Activated naive CD4-positive, alpha-beta T cell treated with anti-CD3 and anti-CD28 coated beads, Interleukin-2, amount 50 U/mL, for 16 hours (primary cell): ENCODE measurements at regions not wholly inside any gene's neighbourhood (a gene's known extent, or its start where the extent isn't known, plus 50 kb on each side); places are given as distances from the start of the nearest gene placed in this dataset.
"Not testable (repeated sequence)": the region's sequence is repeated elsewhere in the genome, so short reads cannot be mapped to it uniquely, and the experiment has no call there.

Experiments used
- DNase-seq: peaks from one replicate; pipeline ENCODE4 v3.0.0-alpha.2; 2020

DNA sequence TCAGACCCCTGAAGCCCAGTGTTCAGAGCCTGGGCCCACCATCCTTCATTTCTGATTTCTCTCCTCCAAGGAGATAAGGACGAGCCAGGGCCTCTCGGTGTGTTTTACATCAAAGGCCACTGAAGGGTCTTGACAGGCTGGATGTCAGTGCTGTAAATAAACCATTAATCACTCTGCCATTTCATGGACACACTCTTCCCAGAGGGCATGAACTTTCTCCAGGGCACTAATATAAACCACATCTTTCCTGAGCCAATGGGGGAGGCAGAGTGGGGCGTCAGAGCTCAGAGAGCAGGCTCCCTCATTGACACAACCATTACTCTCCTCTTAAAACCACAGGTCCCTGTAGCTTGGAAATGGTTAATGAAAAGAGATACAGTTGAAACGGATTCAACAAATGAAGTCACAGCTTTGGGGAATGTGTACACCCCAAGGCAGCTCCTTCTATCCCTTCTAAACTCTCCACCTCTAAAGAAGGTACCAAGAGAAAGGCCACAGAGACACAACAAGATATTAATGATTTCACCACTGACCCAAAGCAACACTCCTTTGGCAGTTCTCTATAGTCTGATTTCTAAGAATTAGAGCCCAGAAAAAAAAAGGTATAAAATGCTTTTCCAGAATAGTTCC, 200.6 kb downstream of the CHIC2 start:
- no peak for DNase-seq

DNA sequence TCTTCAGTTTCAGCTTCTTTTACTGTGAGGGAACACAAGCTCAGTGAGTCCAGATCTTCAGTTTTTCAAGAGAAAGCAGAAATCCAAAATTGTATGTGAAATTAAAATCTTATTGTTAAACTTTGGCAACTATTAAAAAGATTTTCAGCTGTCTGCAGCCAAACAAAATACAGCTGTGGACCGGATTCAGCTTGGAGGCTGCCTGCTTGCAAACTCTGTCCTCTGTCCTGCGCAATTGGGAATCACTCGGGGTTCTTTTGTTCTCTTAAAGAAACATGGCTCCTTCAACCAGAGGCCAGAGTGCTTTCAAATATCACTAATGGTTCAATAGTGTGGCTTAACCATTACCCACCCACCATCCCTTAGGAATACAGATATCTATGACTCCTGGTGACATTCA, 201.2 kb downstream of the CHIC2 start:
- DNase-seq: no peak

DNA sequence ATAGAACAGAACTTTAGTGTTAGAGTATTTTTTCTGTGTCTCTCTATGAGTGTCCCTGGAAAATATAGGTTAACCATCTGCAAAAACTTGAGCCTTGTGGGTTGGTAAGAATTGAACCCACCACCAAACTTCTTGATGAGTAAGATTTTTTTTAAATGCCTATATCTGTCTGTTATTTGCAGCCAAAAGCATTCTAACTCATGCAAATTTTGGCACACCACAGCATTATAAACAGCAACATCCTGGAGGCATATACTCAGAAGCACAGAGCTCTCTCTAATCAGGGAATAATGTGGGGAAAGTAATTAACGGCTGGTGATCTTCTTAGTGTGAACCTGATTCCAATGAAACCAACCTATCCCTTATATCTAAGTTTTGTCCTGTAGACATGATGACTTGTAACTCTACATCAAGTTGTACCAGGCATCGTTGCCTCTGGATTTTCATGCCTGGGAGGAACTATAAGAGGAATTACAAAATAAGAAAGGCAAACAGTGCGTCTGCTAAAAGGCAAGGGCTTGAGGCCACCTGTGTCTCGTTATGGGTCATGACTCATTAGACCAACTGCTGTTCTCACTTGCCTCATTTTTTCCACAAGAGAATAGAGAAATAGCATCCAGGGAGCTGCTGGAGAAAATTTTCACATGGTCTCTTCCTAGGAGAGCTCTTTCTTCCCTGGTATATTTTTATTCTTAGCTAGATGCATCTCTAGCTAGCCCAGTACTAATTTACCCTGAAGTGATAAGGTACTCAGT, 202.4 kb downstream of the CHIC2 start:
- no peak for DNase-seq

DNA sequence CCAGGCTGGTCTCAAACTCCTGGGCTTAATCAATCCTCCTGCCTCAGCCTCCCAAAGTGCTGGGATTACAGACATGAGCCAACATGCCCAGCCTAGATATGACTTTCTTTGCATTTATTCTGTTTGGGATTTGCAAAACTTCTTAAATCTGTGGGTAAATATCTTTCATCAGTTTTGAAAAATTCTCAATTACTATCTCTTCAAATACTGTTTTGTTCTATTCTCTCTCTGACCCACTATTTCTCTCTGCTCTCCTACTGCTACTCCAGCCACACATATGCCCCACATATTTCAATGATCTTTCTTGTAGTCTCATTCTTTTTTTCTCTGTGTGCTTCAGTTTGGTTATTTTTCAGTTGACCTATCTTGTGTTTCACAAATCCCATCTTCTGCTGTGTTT, 205.1 kb downstream of the CHIC2 start:
- DNase-seq: no peak

DNA sequence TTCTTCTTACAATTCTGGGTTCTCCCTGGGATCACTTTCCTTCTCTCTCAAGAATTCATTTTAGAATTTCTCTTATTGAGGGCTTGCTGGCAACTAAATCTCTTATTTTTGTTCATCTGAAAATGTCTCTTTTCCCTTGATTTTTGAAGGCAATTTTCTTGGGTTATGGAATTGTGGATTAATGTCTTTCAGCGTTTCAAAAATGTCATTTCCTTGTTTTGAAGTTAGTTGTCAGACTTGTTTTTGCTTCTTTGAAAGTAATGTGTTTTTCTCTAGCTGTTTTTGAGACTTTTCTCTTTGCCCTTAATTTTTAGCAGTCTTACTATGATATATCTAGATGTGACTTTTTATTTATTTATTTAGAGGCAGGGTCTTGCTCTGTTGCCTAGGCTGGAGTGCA, 205.7 kb downstream of the CHIC2 start:
- DNase-seq: no peak

DNA sequence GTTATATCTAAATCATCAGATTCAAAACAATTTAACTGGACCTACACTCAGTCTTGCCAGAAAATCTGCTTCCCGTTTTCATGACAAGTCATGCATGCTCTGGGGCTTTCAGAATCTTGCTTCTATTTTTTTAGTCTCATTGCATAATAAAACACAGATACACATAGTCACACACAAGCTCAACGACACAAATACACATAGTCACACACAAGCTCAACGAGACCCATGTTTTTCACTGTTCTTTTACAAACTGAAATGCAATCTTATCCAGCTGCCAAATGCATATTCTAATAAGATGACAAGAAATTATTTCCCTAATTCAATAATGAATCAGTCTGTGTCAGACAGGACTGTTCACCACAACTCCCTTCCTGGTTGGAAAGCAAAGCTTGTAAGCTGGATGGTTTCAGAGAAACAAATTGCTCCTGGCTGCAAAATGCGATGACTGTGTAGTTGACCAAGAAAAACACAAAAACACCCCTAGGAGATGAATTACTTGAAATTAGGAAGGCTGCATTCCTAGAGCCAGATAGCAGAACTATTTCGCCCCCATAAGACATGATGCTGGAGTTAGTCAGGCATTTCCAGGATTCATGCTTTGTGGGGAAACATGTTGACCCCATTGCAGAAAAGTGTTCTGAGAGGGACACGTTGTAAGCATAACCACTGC, 208.7 kb downstream of the CHIC2 start:
- no peak for DNase-seq

DNA sequence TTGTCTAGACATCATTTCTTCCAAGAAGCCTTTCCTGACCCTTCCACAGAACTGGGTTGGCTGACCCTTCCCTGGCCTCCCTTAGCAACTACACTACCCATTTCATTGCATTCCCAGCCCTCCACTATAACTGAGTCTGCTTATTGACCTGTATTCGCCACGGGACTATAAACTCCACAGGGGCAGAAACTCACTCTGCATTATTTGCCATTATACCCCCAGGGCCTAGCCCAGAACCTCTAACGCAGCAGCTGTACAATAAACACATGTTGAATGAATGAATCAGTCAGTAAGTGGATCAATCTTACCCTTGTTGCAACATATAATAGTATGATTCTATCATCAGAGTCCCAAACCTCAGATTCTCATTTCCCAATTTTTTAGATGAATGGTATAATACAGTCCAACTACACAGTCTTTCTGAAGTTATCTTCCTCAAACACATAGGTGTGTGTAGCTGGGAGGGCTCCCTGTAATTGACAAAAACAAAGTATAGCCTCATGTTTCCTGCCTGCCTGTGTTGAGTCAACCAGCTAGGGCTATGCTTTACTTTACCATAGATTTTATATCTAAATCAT, 209.3 kb downstream of the CHIC2 start:
- DNase-seq: no peak

DNA sequence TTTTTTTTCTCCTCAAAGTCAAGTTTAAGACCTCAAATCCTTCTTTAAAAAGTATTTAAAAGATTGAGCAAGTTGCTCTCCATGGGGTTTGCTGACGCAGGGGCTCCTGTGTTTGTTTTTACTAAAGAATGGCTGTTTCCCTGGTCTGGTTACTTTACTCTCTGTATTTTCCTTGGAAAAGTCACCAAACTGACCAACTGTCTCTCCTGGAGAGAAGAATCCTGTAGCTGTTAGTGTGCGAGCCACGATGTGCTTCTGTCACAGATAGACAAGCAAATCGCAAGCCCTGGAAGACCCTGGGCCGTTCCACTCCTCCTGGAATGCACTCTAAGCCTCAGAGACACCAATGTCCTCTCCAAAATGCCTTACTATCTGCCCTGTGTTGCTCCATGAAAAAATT, 212.1 kb downstream of the CHIC2 start:
- no peak for DNase-seq

DNA sequence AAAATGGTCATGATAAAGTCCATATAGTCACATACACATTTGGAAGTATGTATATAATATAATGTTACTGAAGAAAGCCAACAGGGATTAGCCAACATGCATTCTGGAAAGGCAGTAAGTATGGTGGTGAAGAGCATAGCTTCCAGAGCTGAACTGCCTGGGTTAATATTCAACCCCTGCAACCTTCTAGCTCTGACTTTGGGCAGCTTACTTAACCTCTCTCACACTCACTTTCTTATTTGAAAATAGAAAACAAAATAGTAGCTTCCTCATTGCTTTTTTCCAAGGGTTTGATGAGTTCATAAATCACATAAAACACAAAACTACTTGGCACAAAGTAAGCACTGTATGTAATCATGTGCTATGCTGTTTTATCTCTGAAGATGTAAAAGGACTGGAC, 216.4 kb downstream of the CHIC2 start:
- no peak for DNase-seq

DNA sequence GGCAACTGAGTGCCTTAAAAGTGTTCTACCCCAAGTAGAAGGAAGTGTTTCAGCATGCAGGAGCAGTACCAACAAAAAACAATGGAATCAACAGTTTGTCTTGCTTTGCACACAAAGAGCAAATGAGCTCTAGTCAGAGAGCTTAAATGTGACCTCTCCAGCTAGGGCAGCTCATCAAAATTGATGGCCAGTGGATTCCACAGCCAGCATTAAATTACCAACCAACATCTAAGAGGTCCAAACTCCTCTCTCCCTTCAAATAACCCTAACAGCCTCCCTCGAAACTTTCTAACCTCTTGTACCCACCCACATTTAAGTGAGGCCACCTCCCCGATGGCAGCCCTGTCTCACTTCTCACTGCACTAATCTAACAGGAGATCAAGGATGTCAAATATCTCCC, 219.9 kb downstream of the CHIC2 start:
- no peak for DNase-seq

DNA sequence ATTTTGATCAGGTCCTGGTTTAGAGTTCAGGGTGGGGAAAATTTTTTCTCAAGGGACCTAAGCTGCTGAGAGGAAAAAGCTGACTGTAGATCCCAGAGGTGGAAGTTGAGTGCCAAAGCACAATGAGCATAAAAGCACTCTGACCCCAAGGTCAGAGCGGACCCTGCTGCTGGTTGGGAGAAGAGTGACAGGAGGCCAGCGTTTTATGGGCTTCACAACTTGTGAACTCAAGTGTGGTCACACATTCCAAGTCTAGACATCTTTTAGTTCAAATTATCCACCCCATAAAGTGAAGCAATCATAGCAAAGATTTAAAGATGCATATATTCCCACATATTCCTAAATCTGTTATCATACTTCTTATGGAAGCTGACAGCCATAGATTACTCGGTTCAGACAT, 220.3 kb downstream of the CHIC2 start:
- DNase-seq: no peak

DNA sequence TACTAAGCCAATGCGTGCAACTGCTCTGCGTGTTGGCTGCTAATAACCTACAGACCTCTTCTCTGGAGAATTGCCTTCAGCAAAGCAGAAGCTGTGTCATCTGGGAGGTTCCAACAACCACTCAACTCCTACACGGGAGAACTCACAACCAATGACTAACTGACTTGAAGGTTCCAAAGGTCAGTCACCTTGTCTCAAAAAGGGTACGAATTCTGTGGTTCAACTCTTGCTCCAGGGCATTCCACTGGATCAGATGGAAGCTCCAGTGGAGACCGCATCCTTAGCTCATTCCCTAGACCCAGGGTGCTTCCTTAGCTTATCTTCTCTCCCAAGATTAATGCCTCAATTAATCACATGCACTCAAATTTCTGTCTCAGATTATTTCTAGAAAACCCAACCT, 222.7 kb downstream of the CHIC2 start:
- DNase-seq: no peak

DNA sequence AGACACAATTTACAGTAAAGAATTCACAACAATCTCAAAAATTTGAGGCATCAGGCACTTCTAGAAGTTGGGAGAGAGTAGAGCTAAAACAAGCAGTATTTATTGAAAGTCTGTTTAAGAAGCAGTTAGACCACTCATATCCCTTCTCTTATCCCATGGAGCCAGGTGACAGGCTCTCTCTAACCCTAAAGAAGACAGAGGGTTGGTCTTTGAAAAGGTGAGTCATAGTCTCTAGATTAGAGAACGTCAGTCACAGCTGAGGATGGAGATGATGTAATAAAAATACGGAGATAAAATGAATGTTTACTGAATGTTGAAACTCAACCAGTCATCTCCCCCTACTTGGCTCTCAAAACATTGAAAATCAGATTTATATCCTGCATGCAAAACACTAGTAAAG, 223.8 kb downstream of the CHIC2 start:
- DNase-seq: no peak

DNA sequence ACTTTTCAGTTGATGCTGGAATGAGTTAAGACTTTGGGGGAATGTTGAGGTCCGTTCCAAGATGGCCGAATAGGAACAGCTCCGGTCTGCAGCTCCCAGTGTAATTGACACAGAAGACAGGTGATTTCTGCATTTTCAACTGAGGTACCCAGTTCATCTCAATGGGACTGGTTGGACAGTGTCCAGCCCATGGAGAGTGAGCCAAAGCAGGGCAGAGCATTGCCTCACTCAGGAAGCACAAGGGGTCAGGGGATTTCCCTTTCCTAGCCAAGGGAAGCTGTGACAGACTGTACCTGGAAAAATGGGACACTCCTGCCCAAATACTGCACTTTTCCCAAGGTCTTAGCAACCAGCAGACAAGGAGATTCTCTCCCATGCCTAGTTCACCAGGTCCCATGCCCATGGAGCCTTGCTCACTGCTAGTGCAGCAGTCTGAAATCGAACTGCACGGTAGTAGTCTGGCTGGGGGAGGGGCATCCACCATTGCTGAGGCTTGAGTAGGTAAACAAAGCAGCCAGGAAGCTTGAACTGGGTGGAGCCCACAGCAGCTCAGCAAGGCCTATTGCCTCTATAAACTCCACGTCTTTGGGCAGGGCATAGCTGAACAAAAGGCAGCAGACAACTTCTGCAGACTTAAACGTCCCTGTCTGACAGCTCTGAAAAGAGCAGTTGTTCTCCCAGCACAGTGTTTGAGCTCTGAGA, 231.0 kb downstream of the CHIC2 start:
- DNase-seq: not testable (repeated sequence)

DNA sequence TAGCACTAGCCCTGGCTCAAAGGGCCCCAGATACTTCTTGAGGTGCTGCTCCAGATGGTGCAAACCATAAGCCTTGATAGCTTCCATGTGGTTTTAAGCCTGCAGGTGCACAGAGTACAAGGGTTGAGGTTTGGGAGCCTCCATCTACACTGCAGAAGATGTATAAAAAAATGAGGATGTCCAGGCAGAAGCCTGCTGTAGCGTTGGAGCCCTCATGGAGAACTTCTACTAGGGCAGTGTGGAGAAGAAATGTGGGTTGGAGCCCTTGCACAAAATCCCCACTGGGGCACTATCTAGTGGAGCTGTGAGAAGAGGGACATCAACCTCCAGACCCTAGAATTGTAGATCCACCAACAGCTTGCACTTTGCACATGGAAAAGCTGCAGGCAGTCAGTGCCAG, 231.9 kb downstream of the CHIC2 start:
- no peak for DNase-seq

DNA sequence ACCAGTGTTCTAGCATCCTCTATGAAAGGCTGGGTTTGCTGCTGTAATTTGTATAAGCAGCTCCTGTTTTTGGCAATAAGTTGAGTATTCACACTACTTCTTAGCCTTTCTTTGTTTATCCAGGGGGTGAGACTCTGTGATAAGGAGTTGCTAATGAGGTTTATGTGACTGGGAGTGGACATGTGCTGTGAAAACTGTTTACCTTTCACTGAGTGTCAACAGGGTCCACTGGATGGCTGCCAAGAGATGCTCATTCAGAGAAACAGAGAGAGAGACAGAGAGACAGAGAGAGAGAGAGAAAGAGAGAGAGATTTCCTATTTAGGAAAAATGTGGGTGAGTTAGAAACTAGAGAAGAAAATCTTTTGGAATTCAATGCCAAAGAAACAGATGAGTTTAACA, 233.9 kb downstream of the CHIC2 start:
- DNase-seq: no peak

DNA sequence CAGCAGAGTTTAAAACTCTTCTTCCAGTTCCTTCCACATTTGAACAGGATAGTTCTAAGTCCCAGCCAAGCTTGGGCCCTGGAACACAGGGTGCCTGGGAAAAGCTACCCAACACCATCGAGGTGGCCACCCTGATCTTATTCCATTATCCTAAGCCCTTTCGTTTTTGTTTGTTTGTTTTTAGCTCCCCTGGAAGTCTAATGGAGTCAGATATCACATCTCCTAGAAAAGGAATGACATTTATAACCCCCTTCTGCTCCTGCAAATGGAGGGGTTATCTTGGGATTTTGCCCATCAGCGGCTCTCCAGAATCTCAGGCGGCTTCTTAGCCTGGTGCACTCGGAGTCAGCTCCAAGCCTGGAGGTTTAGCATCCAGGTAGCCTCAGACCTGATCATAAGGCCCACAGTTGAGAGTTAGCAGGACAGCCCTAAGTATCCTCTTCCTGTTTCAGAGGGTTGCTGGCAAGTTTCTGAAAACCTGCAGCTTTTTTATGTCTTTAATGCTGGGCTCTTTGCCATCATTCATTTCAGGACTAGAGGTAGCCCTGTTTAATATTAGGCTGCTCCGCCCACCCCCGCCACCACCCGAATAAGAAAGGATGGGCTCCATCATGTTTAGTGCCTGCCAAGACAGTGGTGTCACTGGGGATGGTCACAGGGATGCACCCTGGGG, 230.0 kb upstream of the LNX1 start:
- no peak for DNase-seq

DNA sequence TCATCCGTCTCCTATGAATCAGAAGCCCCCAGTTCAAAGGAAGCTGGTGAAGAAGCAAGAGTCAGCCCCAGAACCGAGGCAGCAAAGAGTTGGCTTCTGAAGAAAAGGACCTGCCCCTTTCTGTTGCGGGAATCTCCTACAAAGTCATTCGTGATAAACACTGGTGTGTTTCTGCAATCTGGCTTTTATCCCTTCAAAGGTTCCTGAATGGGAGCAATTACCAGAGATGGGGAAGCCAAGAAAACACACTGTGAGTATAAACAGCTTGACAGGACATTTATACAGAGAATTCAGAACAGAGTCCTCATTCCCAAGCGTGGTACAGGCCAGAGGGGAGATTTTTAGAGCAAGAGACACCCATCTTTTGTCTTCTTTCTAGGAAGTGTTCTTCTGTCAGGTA, 226.8 kb upstream of the LNX1 start:
- no peak for DNase-seq

DNA sequence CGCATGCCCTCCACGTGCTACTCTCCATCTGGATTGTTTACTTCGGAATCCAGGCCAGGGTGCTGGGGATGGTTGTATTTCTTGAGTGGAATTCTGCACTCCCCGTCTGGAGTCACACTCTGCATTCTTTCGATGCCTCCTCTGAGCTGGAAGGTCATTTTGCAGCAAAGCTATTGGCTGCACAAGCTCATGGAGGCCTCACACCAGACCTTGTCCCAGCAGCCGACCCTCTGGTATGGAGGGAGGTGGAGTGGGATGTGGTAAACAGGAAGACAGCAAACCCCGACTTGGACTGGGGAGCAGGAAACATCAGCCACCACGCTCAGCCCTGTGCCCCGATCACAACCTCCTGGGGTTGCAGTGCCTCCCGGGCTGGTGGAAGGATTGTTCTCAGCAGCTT, 225.3 kb upstream of the LNX1 start:
- no peak for DNase-seq

DNA sequence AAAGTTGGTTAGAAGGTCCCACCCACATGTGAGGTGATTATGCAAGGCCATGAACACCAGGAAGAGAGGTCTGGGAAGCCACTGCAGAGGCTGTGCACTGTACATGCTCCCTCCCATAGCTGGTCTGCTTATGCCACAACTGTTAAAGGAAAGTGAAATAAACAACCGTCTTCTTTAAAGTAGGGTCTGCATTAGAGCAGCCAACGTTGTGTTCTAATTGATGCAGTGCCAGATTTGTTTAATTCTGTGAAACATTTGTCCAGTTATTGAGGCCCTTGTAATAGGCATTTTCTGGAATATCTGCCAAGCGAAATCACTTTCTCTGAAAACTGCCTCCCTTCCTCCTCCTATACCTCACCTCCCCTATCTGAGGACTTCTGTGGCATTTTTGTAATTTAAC, 224.0 kb upstream of the LNX1 start:
- no peak for DNase-seq

DNA sequence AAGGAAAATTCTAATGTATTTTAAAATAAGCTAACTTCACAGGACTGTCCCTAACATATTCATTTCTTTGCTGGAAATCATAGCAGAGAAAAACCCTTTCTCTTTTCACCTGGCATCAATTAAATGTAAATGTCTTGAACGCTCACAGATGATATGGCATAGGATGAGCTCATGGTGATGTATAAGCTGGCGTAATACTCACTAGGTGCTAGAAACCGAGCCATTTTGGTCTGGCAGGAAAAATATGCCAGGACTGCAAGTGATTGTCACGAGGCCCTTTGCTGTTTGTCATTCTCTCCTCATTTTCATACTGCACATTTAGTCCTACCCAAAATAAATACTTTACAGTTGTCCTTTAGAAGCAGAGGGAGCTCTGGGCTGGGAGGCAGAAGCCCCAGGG, 222.7 kb upstream of the LNX1 start:
- DNase-seq: no peak

DNA sequence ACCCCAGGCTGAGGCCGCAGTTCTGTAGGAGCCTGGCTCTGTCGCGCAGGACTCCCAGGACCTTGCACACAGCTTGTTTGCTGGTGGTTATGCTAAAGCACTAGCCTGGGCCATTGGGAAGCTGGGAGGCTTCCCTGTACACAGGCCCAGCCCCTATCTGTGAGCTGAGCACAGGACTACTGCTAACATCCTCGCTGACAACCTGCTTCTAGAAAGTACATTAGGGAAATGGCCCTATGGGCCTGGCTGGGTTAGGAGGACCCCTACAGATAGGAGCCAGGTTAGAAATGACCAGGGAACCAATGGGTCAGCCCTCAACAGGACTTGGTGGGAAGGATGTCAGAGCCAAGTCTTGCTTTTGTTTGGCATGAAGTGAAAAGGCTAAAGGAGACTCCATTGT, 219.4 kb upstream of the LNX1 start:
- no peak for DNase-seq

DNA sequence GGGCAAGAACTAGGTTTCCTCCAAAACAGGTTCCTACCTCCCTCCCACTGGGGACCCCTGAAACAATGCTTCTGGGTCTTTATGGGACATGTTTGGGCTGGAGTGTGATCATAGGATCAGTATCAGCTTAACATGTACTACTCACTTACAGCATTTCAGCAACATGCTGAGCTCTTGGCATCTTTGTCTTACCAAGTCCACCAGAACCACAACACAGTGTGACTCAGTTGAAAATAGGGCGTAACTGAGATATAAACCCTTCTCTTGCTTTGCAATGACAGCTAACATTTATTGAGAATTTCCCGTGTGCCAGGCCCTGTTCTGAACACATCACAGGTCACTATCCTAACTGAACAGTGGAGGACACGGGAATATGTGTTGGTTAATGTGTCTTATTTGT, 218.5 kb upstream of the LNX1 start:
- no peak for DNase-seq
